ENCODE measurements at regions not wholly inside any gene's neighbourhood (a gene's known extent, or its start where the extent isn't known, plus 50 kb on each side); places are given as distances from the start of the nearest gene placed in this dataset.
A peak's percentile ranks its signal among the peaks of the same experiment; 100 is the strongest.

DNA sequence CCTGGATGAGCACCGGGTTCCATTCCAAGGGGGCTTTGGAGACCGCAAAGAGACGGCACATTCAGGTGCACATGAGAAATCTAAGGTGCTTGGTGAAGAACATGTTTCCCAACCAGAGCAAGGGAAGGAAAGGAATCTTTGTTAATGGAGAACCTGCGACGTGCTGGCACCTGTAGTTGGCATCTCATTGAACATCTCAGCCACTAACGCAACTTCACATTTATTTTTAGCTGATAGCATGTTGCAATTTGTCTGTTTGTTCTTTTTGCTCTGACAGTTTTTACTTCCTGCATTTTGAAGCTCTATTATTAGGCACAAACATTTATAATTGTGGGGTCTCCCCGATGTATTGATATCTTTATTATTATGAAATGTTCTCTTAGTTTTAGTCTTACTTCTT is 316.7 kb downstream of the TCERG1L start:
- TF ChIP-seq, protein P1, sequence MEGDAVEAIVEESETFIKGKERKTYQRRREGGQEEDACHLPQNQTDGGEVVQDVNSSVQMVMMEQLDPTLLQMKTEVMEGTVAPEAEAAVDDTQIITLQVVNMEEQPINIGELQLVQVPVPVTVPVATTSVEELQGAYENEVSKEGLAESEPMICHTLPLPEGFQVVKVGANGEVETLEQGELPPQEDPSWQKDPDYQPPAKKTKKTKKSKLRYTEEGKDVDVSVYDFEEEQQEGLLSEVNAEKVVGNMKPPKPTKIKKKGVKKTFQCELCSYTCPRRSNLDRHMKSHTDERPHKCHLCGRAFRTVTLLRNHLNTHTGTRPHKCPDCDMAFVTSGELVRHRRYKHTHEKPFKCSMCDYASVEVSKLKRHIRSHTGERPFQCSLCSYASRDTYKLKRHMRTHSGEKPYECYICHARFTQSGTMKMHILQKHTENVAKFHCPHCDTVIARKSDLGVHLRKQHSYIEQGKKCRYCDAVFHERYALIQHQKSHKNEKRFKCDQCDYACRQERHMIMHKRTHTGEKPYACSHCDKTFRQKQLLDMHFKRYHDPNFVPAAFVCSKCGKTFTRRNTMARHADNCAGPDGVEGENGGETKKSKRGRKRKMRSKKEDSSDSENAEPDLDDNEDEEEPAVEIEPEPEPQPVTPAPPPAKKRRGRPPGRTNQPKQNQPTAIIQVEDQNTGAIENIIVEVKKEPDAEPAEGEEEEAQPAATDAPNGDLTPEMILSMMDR (IDR thresholded peaks at IDR 0.05; ENCODE audit: insufficient read depth, low read depth, low read length, missing control alignments): no peak
- H3K4me3 ChIP-seq (ENCODE audit: low read length): no peak overlapping the region
- peak; percentile 4 for DNase-seq (ENCODE audit: low read depth)

DNA sequence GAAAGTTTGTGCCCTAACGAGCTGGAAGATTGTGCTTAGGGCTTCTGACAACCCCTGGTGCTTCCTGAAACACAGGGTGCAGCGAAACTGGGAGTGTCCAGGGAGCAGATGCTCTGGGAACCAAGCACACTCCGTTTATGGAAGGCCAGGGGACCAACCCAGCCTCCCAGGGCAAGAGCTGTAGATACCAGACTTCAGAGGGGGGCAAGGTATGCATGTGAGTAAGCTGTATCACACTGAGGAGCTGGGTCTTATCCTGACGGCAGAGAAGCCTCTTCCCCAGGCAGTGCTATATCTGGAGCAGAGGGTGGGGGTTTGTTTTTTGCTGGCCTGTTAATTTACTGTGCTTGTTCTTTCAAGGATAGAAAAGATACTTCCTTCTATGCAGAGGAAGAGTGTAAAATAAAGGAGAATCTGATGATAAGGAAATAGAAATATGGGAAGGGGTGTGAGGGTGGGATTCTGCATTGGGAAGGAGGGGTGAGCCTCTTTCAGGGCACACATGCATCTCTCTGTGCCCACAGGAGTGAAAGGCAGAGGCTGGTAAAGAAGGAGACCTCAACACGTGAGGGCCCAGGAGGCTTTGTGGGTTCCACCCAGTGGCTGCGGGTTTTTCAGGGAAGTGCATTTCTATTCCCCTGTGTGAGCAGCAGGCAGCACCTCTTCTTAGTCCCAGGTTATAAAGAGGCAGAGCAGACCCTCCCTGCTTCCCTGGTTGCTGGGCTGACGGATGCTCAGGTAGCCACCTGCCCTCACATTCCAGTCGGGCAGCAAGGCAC is 314.1 kb downstream of the TCERG1L start:
- no peak overlapping the region for H3K4me3 ChIP-seq (ENCODE audit: low read length)
- no peak for DNase-seq (ENCODE audit: low read depth)
- TF ChIP-seq, protein P1 (IDR thresholded peaks at IDR 0.05; ENCODE audit: insufficient read depth, low read depth, low read length, missing control alignments): no peak

DNA sequence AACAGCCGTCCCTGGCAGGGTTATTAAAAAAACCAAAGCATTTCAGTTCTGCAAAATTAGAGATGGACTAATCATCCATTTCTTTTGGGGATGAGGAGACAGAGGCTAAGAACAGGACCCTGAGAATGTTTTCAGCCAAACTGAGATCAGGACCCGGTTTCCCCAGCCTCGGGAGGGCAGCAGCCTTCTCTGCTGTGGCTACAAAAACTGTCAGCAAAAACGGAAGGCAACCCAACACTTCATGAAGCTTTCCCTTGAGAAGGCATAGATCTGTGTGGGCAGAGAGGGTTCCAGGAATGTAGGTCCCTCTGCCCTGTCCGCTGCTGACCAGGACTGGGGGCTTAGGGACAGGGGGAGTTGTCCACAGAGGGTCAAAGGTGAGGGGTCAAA is 313.5 kb downstream of the TCERG1L start:
- DNase-seq (ENCODE audit: low read depth): no peak
- H3K4me3 ChIP-seq (ENCODE audit: low read length): no peak overlapping the region
- TF ChIP-seq, protein P1 (IDR thresholded peaks at IDR 0.05; ENCODE audit: insufficient read depth, low read depth, low read length, missing control alignments): no peak

DNA sequence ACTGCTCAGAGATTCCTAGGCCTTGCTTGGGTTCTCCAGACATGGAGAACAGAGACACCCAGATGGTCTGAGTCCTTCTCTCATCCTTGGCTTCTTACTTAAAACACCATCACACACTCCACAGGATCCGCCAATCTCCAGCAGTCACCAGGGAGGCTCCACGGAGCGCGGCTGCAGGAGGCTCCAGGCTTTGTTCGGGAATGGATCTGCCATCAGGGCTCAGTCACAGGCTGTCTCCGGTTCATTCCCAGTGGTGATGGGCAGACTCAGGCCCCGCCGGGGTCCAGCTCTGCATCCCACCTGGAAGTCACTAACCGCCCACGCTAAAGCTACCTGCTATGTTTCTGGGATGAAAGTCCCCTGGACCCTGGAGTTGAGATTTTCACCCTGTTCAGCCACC is 312.9 kb downstream of the TCERG1L start:
- no peak overlapping the region for H3K4me3 ChIP-seq (ENCODE audit: low read length)
- no peak for DNase-seq (ENCODE audit: low read depth)
- TF ChIP-seq, protein P1 (IDR thresholded peaks at IDR 0.05; ENCODE audit: insufficient read depth, low read depth, low read length, missing control alignments): no peak

DNA sequence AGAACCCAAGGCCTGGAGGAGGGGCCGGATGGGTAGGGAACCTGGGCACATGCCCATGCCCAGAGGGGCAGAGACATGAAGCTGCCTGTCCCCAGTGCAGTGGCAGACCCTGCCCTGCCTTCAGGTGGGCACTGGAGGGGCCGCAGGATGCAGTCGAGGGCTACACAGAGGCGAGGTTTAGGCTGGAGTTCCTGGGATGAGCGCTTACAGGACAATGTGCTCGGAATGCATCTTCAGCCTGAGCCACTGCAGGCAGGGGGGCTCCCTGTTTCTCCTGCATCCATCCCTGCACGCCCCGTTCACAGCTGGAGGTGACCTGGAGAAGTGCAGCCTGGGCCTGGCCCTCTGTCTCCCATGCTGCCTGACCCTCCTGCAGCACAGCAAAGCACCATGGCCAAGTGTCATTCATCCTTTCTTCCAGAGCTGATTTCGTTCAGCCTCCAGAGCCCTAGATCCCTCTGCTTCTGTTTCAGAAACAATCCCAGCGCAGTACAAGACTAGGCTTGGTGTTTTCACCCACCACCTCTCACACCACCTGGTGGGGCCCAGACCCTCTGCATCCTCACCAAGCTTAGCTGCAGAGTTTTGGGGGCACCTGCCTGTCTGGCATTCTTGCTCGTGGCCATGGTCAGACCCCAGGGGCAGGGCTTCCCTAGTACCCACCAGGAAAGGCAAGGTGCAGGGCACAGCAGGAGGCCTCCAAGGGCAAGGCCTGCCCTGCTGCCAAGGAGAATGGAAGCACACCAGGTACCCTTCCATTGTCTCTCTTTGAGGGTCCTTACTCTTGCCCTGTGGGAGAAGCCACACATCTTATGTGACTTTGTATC is 311.9 kb downstream of the TCERG1L start:
- TF ChIP-seq, protein P1 (IDR thresholded peaks at IDR 0.05; ENCODE audit: insufficient read depth, low read depth, low read length, missing control alignments): no peak
- DNase-seq (ENCODE audit: low read depth): no peak
- H3K4me3 ChIP-seq (ENCODE audit: low read length): no peak overlapping the region

GRCh38 chr10:131000244-131000643 is 311.3 kb downstream of the TCERG1L start:
- H3K4me3 ChIP-seq (ENCODE audit: low read length): no peak overlapping the region
- TF ChIP-seq, protein P1 (IDR thresholded peaks at IDR 0.05; ENCODE audit: insufficient read depth, low read depth, low read length, missing control alignments): no peak
- DNase-seq (ENCODE audit: low read depth): no peak

All from epithelial cell of esophagus (primary cell).